ENCODE measurements at regions not wholly inside any gene's neighbourhood (a gene's known extent, or its start where the extent isn't known, plus 50 kb on each side); places are given as distances from the start of the nearest gene placed in this dataset.

DNA sequence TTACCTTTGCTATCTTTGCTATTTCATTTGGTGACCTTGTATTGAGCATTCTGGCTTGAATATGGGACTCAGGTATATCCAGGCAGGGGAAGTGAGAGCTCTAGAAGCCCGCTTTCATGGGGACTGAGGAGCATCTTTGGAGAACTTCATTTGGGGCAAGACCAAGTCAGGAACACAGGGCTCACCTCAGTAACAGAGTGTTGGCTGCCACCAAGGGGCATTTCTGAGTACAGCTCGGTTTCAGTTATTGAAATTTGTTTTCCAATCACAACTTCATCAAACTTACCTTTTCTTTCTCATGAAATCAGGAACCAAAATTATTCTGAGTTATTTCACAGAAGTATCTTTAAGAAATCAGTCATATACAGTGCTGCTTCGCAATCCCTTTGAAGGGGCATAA is 337.2 kb downstream of the C7orf25 start:
- H3K9me3 ChIP-seq (ENCODE audit: control insufficient read depth, insufficient read depth, low read length): no peaks in the 10 kb centered on the region
- DNase-seq (ENCODE audit: low read depth, low spot score): no peak
- H3K4me3 ChIP-seq (ENCODE audit: low read depth, low read length): no peak overlapping the region
- POLR2A ChIA-PET: no interaction called here
- no peaks in the 10 kb centered on the region for H3K27me3 ChIP-seq (ENCODE audit: control insufficient read depth, insufficient read depth, low read length)
- CTCF ChIA-PET: interaction anchor here (0.6 kb wide), 1 partner anchor 16 kb away, joined by 3 read pairs; no protein-coding TSS in a partner anchor
- no peak overlapping the region for H3K27ac ChIP-seq (ENCODE audit: low read depth, low read length)
- TF ChIP-seq, protein P1, sequence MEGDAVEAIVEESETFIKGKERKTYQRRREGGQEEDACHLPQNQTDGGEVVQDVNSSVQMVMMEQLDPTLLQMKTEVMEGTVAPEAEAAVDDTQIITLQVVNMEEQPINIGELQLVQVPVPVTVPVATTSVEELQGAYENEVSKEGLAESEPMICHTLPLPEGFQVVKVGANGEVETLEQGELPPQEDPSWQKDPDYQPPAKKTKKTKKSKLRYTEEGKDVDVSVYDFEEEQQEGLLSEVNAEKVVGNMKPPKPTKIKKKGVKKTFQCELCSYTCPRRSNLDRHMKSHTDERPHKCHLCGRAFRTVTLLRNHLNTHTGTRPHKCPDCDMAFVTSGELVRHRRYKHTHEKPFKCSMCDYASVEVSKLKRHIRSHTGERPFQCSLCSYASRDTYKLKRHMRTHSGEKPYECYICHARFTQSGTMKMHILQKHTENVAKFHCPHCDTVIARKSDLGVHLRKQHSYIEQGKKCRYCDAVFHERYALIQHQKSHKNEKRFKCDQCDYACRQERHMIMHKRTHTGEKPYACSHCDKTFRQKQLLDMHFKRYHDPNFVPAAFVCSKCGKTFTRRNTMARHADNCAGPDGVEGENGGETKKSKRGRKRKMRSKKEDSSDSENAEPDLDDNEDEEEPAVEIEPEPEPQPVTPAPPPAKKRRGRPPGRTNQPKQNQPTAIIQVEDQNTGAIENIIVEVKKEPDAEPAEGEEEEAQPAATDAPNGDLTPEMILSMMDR (IDR thresholded peaks at IDR 0.05; ENCODE audit: low read depth, low read length): no peak

DNA sequence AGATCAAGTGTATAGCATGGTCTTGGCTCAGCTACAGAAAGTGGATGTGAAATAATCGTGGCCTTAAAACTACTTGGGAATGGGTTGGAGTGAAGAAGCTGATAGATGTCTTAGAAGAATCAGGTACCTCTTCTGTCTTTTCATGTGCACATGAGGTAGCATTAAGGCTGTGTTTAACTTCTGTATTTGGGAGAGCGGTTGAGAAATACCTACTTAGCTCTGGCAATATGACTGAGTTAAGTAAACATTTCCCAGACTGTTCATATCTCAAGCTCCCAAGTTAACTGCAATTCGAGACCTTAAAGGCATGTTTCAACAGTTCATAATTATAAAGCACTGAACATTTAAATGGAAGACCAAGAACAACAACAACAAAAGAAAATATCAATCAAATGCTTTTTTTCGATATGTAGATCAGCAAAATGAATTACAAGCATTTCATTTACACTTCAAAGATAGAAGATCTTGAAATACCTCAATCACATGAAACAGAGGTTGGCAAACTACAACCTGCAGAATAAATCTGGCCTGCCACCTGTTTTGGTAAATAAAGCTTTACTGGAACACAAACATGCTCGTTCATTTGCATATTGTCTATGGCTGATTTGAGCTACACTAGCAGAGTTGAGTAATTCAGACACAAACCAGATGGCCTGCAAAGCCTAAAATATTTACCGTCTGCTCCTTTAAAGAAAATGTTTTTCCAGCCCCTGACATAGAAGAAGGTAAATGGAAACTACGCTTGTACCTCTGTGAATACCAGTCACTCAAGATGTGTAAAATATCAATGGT is 337.1 kb upstream of the GLI3 start:
- H3K27me3 ChIP-seq (ENCODE audit: control insufficient read depth, insufficient read depth, low read length): no peaks in the 10 kb centered on the region
- H3K9me3 ChIP-seq (ENCODE audit: control insufficient read depth, insufficient read depth, low read length): no peaks in the 10 kb centered on the region
- DNase-seq (ENCODE audit: low read depth, low spot score): no peak
- TF ChIP-seq, protein P1 (IDR thresholded peaks at IDR 0.05; ENCODE audit: low read depth, low read length): no peak
- ChIA-PET POLR2A (no interaction called here), CTCF (interaction anchor here (0.6 to 0.9 kb wide), 2 partner anchors 16 to 597 kb away, joined by 3 read pairs; no protein-coding TSS in a partner anchor)
- H3K4me3 ChIP-seq (ENCODE audit: low read depth, low read length): no peak overlapping the region
- no peak overlapping the region for H3K27ac ChIP-seq (ENCODE audit: low read depth, low read length)

DNA sequence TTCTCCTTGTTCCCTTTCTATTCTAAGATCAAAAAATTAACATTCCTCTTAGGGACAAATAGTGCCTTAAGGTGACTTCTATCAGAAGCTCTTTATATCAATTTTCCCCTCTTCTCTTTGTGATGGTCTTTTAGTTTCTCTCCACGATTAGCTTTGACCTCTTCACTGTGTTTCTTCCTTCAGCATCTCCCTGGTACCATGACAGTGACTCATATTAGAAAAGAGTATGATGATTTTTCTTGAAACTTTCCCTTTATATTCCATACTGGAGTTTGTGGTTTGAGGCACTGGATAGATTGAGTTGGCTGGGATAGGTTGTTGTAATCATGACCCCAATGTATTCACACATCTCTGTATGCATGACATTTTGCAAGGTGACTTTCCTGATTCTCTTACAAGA is 335.6 kb upstream of the GLI3 start:
- CTCF ChIA-PET: no interaction called here
- DNase-seq (ENCODE audit: low read depth, low spot score): no peak
- no peak overlapping the region for H3K27ac ChIP-seq (ENCODE audit: low read depth, low read length)
- H3K9me3 ChIP-seq (ENCODE audit: control insufficient read depth, insufficient read depth, low read length): no peaks in the 10 kb centered on the region
- TF ChIP-seq, protein P1 (IDR thresholded peaks at IDR 0.05; ENCODE audit: low read depth, low read length): no peak
- no peaks in the 10 kb centered on the region for H3K27me3 ChIP-seq (ENCODE audit: control insufficient read depth, insufficient read depth, low read length)
- POLR2A ChIA-PET: interaction anchor here (0.7 kb wide), 1 partner anchor 73 kb away, joined by 3 read pairs; no protein-coding TSS in a partner anchor
- no peak overlapping the region for H3K4me3 ChIP-seq (ENCODE audit: low read depth, low read length)

DNA sequence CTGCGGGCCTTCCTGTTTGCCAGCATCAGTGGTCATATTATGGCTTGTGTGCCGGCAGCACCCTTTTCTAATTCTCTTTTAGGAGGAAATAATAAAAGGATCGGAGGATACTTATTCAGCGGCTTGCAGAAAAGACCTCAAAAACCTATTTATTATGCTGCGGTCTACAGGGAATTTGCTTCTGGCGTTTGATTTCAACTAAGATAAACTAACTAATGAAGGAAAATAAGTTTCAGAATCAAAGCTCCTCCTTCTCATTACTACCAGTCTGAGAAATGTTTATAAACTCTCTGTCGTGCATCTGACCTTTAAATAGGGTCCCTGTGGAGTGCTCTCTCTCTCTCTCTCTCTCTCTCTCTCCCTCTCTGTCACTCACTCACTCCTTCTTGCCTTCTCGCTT is 335.0 kb upstream of the GLI3 start:
- POLR2A ChIA-PET: interaction anchor here (0.7 kb wide), 1 partner anchor 73 kb away, joined by 3 read pairs; no protein-coding TSS in a partner anchor
- H3K27ac ChIP-seq (ENCODE audit: low read depth, low read length): no peak overlapping the region
- CTCF ChIA-PET: no interaction called here
- DNase-seq (ENCODE audit: low read depth, low spot score): no peak
- H3K9me3 ChIP-seq (ENCODE audit: control insufficient read depth, insufficient read depth, low read length): no peaks in the 10 kb centered on the region
- H3K4me3 ChIP-seq (ENCODE audit: low read depth, low read length): no peak overlapping the region
- TF ChIP-seq, protein P1 (IDR thresholded peaks at IDR 0.05; ENCODE audit: low read depth, low read length): no peak
- no peaks in the 10 kb centered on the region for H3K27me3 ChIP-seq (ENCODE audit: control insufficient read depth, insufficient read depth, low read length)

DNA sequence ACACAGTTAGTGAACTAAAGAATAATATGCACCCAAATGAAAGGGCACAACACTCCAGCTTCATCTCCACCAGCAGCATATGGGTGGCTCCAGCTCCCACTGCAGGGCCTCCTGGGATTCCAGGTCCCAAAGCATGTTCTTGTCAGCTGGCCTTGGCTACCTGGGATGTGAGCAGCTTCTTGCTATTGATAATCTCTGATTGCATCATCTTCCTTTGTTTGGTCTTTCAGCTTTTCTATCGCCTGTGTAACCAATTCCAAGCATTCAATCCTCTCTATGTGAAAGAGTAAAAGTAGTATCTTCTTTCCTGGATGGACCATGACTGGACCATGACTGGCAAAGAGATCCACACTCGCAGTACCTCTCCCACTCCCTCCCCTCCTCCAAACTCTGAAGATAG is 333.9 kb upstream of the GLI3 start:
- no peak overlapping the region for H3K4me3 ChIP-seq (ENCODE audit: low read depth, low read length)
- H3K9me3 ChIP-seq (ENCODE audit: control insufficient read depth, insufficient read depth, low read length): no peaks in the 10 kb centered on the region
- no peak for DNase-seq (ENCODE audit: low read depth, low spot score)
- TF ChIP-seq, protein P1 (IDR thresholded peaks at IDR 0.05; ENCODE audit: low read depth, low read length): no peak
- CTCF ChIA-PET: no interaction called here
- no peak overlapping the region for H3K27ac ChIP-seq (ENCODE audit: low read depth, low read length)
- H3K27me3 ChIP-seq (ENCODE audit: control insufficient read depth, insufficient read depth, low read length): no peaks in the 10 kb centered on the region
- POLR2A ChIA-PET: no interaction called here
